RKO (cell line): ENCODE measurements at regions not wholly inside any gene's neighbourhood (a gene's known extent, or its start where the extent isn't known, plus 50 kb on each side); places are given as distances from the start of the nearest gene placed in this dataset.
A peak's percentile ranks its signal among the peaks of the same experiment; 100 is the strongest.
"Not testable (repeated sequence)": the region's sequence is repeated elsewhere in the genome, so short reads cannot be mapped to it uniquely, and the experiment has no call there.

Experiments used
- DNase-seq: peaks from one replicate; pipeline ENCODE4 v3.0.0-alpha.2; 2016; ENCODE audit warnings: low spot score

- DNase-seq = no peak
Measured at GRCh38 chr20:56689318-56689717, 60.2 kb downstream of the TFAP2C start.

GRCh38 chr20:56689852-56690485 lies 60.9 kb downstream of the TFAP2C start:
- DNase-seq = no peak

DNA sequence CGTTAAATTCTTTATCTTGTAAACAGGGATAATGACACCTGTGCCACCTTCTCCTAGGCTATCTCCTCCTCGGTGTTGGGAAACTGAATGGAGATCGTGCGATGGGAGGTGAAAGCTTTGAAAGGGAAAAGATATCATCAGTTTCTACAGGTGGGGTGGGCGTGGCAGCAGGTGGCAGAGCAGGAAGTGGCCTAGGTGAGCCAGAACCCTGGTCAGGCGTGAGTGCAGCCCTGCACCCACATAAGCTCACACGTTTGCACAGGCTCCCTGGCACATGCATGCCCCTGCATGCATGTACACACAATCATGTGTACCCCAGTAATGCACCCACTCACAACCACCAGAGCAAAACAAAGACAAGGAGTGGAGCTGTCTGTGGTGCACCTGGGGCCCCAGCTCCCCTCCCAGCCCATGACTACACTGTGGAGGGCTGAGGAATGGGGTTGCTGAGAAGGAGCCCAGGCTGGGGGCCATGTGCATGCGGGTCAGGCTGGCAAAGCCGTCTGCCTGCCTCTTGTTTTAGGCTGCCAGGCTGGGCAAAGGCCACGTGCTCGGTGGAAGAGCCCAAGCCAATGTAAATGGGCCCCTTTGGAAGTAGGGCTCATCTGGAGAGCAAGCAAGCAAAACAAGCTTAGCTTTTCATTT lies 61.5 kb downstream of the TFAP2C start:
- DNase-seq = no peak

DNA sequence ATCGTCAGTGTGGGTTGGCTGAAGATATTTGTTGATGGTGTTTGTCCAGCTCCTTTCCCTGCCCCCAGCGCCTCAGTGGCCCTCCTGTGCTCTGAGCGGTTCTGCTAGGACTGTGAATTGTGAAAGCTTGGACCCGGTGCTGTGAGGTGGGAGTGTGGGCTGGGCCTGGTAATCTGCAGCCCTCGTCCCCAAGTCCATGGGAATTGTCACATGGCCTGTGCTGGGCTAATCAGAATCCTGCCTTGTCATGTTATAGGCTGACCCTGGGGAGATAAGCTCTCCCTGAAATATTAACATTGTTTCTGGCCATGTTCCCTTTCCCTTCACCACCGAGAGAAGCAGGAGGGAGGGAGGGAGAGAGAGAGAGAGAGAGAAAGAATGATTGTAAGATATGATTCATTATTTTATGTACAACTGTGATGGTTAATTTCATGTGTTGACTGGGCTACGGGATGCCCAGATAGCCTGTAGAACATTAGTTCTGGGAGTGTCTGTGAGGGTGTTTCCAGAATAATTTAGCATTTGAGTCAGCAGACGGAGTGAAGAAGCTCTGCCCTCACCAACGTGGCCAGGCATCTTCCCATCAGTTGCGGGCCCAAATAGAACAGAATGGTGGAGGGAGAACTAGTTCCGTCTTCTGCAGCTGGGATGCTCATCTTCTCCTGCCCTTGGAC lies 62.4 kb downstream of the TFAP2C start:
- DNase-seq = no peak

- no peak for DNase-seq
Measured at GRCh38 chr20:56693217-56693616, 64.1 kb downstream of the TFAP2C start.

- no peak for DNase-seq
Measured at GRCh38 chr20:56697476-56697875, 68.4 kb downstream of the TFAP2C start.

DNA sequence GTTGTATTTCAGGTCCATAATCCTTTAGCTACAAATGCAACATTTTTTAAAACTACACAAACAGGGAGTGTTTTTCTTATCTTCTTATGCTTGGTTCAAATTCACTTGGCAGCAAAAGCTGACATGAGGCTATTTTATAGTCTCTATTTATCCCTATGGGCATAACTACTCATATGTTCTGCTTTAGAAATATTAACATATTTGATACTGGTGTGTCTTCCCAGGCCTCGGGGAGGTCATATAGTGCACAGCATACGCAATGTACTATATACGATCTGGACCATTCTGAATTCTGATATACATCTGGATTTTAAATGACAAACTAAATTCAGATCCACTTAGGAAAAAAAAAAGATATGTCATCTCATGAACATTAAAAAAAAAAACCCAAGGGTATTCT lies 69.2 kb downstream of the TFAP2C start:
- DNase-seq = no peak

GRCh38 chr20:56698749-56699148 lies 69.6 kb downstream of the TFAP2C start:
- no peak for DNase-seq

GRCh38 chr20:56702931-56703840 lies 74.1 kb downstream of the TFAP2C start:
- DNase-seq = no peak

DNA sequence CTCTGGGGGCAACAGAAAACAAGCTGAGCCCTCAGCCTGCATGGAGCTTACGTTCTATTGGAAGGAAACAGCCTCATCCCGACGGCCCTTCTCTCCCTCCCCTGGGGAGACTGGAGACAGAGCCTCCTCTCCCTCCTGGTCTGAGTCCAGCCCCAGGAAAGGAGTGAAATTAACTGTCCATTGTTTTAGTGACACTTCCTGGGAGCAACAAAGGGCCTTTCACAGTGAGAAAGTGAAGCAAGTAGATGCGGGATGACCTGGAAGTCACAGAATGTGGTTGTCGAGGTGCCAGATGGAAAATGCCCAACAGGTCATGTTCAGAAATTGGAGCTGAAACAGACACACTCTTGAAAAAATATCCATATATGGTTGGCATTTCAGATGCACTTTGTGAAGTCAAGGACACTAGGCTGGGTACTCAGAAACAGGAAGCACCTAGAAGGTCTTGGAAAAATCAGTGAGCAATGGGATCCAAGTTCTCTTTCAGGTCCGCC lies 77.8 kb downstream of the TFAP2C start:
- no peak for DNase-seq

DNA sequence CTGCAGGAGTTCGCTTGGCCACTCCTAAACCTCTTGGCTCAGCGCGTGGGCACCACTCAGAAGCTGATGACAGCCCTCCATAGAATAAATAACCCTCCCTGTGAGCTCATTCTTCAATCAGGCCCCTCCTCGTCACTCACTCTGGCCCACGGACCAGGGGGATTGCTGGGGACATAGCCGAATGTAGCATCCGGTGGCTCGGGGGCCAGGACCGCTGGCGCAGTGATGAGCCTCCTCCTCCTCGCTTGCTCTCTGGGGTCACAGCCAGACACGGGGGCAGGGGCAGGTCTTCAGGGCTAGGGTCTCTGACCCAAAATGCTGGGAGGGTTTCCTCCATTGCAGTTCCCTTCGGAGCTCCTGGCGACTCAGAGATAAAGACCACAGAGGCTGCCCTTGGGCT lies 79.9 kb downstream of the TFAP2C start:
- no peak for DNase-seq

DNA sequence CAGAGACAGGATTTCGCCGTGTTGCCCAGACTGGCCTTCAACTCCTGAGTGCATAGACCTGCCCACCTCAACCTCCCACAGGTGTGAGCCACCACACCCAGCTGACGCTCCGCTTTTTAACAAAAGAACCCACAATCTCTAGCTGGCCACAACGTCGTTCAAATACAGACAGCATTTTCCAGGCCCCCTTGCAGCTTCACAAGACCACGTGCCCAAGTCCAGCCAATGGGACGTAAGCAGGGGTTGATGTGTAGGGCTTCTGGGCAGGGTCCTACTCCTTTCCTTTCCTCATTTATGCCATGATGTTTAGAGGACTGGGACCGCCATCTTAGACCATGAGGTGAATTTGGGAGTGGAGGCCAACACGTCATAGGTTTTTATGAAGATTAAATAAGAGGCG lies 81.0 kb downstream of the TFAP2C start:
- DNase-seq = no peak

GRCh38 chr20:56710577-56710976 lies 81.5 kb downstream of the TFAP2C start:
- DNase-seq = not testable (repeated sequence)

- peak; percentile 35 for DNase-seq
Measured at GRCh38 chr20:56711018-56711417, 81.9 kb downstream of the TFAP2C start.

GRCh38 chr20:56715309-56715708 lies 86.2 kb downstream of the TFAP2C start:
- DNase-seq = no peak

- no peak for DNase-seq
Measured at GRCh38 chr20:56715902-56716519, 86.9 kb downstream of the TFAP2C start.

DNA sequence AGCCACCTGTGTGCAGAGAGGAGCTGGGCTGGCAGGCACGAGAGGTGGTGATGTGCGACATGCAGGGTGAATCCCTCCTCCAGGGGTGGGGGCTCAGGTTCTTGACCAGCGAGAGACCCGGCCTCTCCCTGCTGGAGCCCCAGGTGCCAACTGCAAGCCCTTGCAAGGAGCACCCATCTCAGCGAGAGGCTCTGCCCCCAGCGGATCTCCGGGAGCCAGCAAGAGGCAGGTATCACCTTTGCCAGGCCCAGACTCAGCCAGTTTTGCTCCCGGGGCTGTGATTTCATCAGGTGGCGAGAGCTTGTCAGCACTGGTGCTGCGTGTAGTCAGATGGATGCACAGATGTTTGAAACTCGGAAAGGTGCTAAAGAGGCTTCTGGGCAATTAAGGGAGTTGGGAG lies 87.7 kb downstream of the TFAP2C start:
- no peak for DNase-seq

- DNase-seq = no peak
Measured at GRCh38 chr20:56718816-56719215, 89.7 kb downstream of the TFAP2C start.

- no peak for DNase-seq
Measured at GRCh38 chr20:56720620-56721213, 91.6 kb downstream of the TFAP2C start.

- DNase-seq = no peak
Measured at GRCh38 chr20:56722042-56722441, 92.9 kb downstream of the TFAP2C start.

DNA sequence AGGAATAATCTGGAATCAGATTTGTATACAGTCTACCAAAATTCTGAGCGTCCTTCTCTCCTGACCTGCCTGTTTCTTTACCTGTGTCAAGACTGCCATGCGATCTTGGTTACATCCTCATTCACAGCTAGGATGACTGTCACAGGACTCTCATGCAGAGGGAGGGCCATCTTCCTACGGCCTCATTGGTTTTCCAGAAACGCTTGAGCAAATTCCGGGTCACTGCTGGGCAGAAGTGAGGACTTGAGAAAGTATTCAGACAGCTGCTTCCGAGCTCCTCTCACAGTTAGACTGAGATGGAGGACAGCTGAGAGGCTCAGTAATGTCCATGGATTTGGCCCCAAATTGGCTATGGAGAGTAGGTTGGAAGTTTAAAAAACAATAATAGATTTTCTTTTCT lies 94.2 kb downstream of the TFAP2C start:
- DNase-seq = no peak
